ENCODE measurements at regions not wholly inside any gene's neighbourhood (a gene's known extent, or its start where the extent isn't known, plus 50 kb on each side); places are given as distances from the start of the nearest gene placed in this dataset.

- no CpG with 5 or more reads among the region's 3 CpGs for WGBS (ENCODE audit: insufficient coverage)
- CTCF ChIA-PET, result no interaction called here
- DNase-seq, result no peak
- Histone ChIP-seq H3K4me3 (ENCODE audit: control extremely low read depth in 1 of 5, extremely low read depth in 1 of 5, insufficient read depth in 1 of 5, low read depth in 2 of 5, low read length in 4 of 5) (no peak overlapping the region), H3K9ac (ENCODE audit: low read length) (no peak overlapping the region), H3K27me3 (replicated peaks in 1 of 4; ENCODE audit: control extremely low read depth in 1 of 4, control insufficient read depth in 3 of 4, insufficient read depth in 4 of 4, low read length in 3 of 4) (peaks cover 0 to 5% (median 0%) of the 10 kb centered on the region in 4 experiments), H3K79me2 (ENCODE audit: control insufficient read depth, insufficient read depth, low read length) (no peaks in the 10 kb centered on the region), H3K36me3 (replicated peaks in 1 of 2; ENCODE audit: control extremely low read depth in 1 of 2, control insufficient read depth in 1 of 2, extremely low read depth in 1 of 2, insufficient read depth in 2 of 2, low read length in 1 of 2) (no peaks in the 10 kb centered on the region), H2AFZ (ENCODE audit: insufficient read depth, low read depth, low read length, poor library complexity, severe bottlenecking) (no peak overlapping the region), H4K20me1 (ENCODE audit: control insufficient read depth, insufficient read depth, low read length, poor library complexity, severe bottlenecking) (no peaks in the 10 kb centered on the region), H3K9me3 (ENCODE audit: control extremely low read depth in 1 of 3, control insufficient read depth in 2 of 3, insufficient read depth in 1 of 3, low read length in 2 of 3) (no peaks in the 10 kb centered on the region), H3K27ac (ENCODE audit: low read length in 2 of 2) (no peak overlapping the region), H3K4me2 (replicated peaks; ENCODE audit: low read depth, low read length, poor library complexity, severe bottlenecking) (no peak overlapping the region), H3K4me1 (ENCODE audit: control insufficient read depth in 2 of 2, insufficient read depth in 2 of 2, low read length in 2 of 2) (no peaks in the 10 kb centered on the region)
- peaks cover 6% of the 10 kb centered on the region for H3K27me3 Mint-ChIP-seq
- H3K4me3 Mint-ChIP-seq, result no peak overlapping the region
- no peak overlapping the region for H3K27ac Mint-ChIP-seq
- no peak for ATAC-seq (ENCODE audit: low read depth)
- POLR2A ChIA-PET, result no interaction called here
- no peaks in the 10 kb centered on the region for H3K9me3 Mint-ChIP-seq (ENCODE audit: insufficient read depth)
- H3K4me1 Mint-ChIP-seq, result no peaks in the 10 kb centered on the region
- no peak for TF ChIP-seq CTCF (IDR thresholded peaks at IDR 0.05)
- no peak for TF ChIP-seq EZH2 (IDR thresholded peaks at IDR 0.05; ENCODE audit: borderline replicate concordance, insufficient read depth, low read depth, low read length, poor library complexity, severe bottlenecking)
- intact Hi-C loops (cut with micrococcal nuclease), result no loop called here
These were observed 152.5 kb upstream of the GYPC start for GRCh38 chr2:126503476-126503875.

- no peaks in the 10 kb centered on the region for H3K27me3 Mint-ChIP-seq
- Histone ChIP-seq H3K36me3 (replicated peaks in 1 of 2; ENCODE audit: control extremely low read depth in 1 of 2, control insufficient read depth in 1 of 2, extremely low read depth in 1 of 2, insufficient read depth in 2 of 2, low read length in 1 of 2) (no peaks in the 10 kb centered on the region), H3K9me3 (ENCODE audit: control extremely low read depth in 1 of 3, control insufficient read depth in 2 of 3, insufficient read depth in 1 of 3, low read length in 2 of 3) (no peaks in the 10 kb centered on the region), H3K27ac (ENCODE audit: low read length in 2 of 2) (no peak overlapping the region), H2AFZ (ENCODE audit: insufficient read depth, low read depth, low read length, poor library complexity, severe bottlenecking) (no peak overlapping the region), H3K9ac (ENCODE audit: low read length) (no peak overlapping the region), H3K4me2 (replicated peaks; ENCODE audit: low read depth, low read length, poor library complexity, severe bottlenecking) (no peak overlapping the region), H3K4me3 (ENCODE audit: control extremely low read depth in 1 of 5, extremely low read depth in 1 of 5, insufficient read depth in 1 of 5, low read depth in 2 of 5, low read length in 4 of 5) (no peak overlapping the region), H3K4me1 (ENCODE audit: control insufficient read depth in 2 of 2, insufficient read depth in 2 of 2, low read length in 2 of 2) (no peaks in the 10 kb centered on the region), H3K27me3 (replicated peaks in 1 of 4; ENCODE audit: control extremely low read depth in 1 of 4, control insufficient read depth in 3 of 4, insufficient read depth in 4 of 4, low read length in 3 of 4) (no peaks in the 10 kb centered on the region), H4K20me1 (ENCODE audit: control insufficient read depth, insufficient read depth, low read length, poor library complexity, severe bottlenecking) (no peaks in the 10 kb centered on the region), H3K79me2 (ENCODE audit: control insufficient read depth, insufficient read depth, low read length) (no peaks in the 10 kb centered on the region)
- ChIA-PET CTCF (no interaction called here), POLR2A (no interaction called here)
- ATAC-seq (ENCODE audit: low read depth) (no peak), DNase-seq (no peak)
- H3K4me1 Mint-ChIP-seq, result no peaks in the 10 kb centered on the region
- H3K4me3 Mint-ChIP-seq, result no peak overlapping the region
- no peaks in the 10 kb centered on the region for H3K9me3 Mint-ChIP-seq (ENCODE audit: insufficient read depth)
- no peak overlapping the region for H3K27ac Mint-ChIP-seq
- no CpG with 5 or more reads among the region's 1 CpG for WGBS (ENCODE audit: insufficient coverage)
- TF ChIP-seq EZH2 (IDR thresholded peaks at IDR 0.05; ENCODE audit: borderline replicate concordance, insufficient read depth, low read depth, low read length, poor library complexity, severe bottlenecking), result no peak
- no peak for TF ChIP-seq CTCF (IDR thresholded peaks at IDR 0.05)
- intact Hi-C loops (cut with micrococcal nuclease), result no loop called here
These were observed 151.0 kb upstream of the GYPC start for GRCh38 chr2:126504949-126505348.
